Fibroblast of gingiva (primary cell): ENCODE measurements at regions not wholly inside any gene's neighbourhood (a gene's known extent, or its start where the extent isn't known, plus 50 kb on each side); places are given as distances from the start of the nearest gene placed in this dataset.
A peak's percentile ranks its signal among the peaks of the same experiment; 100 is the strongest.
"Not testable (repeated sequence)": the region's sequence is repeated elsewhere in the genome, so short reads cannot be mapped to it uniquely, and the experiment has no call there.

Source experiments
- DNase-seq: peaks from one replicate; pipeline ENCODE4 v3.0.0-alpha.2; 2011; ENCODE audit warnings: low read depth

- no peak for DNase-seq
Measured at GRCh38 chr7:115642194-115642593, 388.4 kb downstream of the TFEC start.

- DNase-seq, result no peak
Measured at GRCh38 chr7:115638853-115639252, 391.7 kb downstream of the TFEC start.

- no peak for DNase-seq
Measured at GRCh38 chr7:115637128-115637527, 393.4 kb downstream of the TFEC start.

- DNase-seq, result no peak
Measured at GRCh38 chr7:115635876-115636275, 394.7 kb downstream of the TFEC start.

GRCh38 chr7:115635376-115635775, 395.2 kb downstream of the TFEC start:
- DNase-seq, result peak; percentile 85

GRCh38 chr7:115634633-115635032, 395.9 kb downstream of the TFEC start:
- DNase-seq, result peak; percentile 3

- DNase-seq, result no peak
Measured at GRCh38 chr7:115632636-115633035, 397.9 kb downstream of the TFEC start.

- DNase-seq, result no peak
Measured at GRCh38 chr7:115631782-115632181, 398.8 kb downstream of the TFEC start.

- peak; percentile 26 for DNase-seq
Measured at GRCh38 chr7:115630049-115630448, 400.5 kb downstream of the TFEC start.

GRCh38 chr7:115618676-115619075, 411.9 kb downstream of the TFEC start:
- peak; percentile 27 for DNase-seq

GRCh38 chr7:115613836-115614235, 416.7 kb downstream of the TFEC start:
- no peak for DNase-seq

- DNase-seq, result no peak
Measured at GRCh38 chr7:115603416-115603815, 427.1 kb downstream of the TFEC start.

GRCh38 chr7:115600207-115600606, 430.4 kb downstream of the TFEC start:
- peak; percentile 13 for DNase-seq

- DNase-seq, result not testable (repeated sequence)
Measured at GRCh38 chr7:115599184-115599583, 431.4 kb downstream of the TFEC start.

- not testable (repeated sequence) for DNase-seq
Measured at GRCh38 chr7:115597220-115597619, 433.3 kb downstream of the TFEC start.

GRCh38 chr7:115593111-115593510, 437.5 kb downstream of the TFEC start:
- DNase-seq, result no peak

- no peak for DNase-seq
Measured at GRCh38 chr7:115585015-115585718, 445.4 kb downstream of the TFEC start.

- DNase-seq, result peak; percentile 3
Measured at GRCh38 chr7:115582956-115583355, 447.6 kb downstream of the TFEC start.

GRCh38 chr7:115578576-115578975, 452.0 kb downstream of the TFEC start:
- no peak for DNase-seq

- DNase-seq, result no peak
Measured at GRCh38 chr7:115574681-115575291, 455.8 kb downstream of the TFEC start.

- no peak for DNase-seq
Measured at GRCh38 chr7:115572111-115572510, 458.5 kb downstream of the TFEC start.

- DNase-seq, result no peak
Measured at GRCh38 chr7:115561335-115562110, 469.0 kb downstream of the TFEC start.

- DNase-seq, result no peak
Measured at GRCh38 chr7:115559877-115560276, 470.7 kb downstream of the TFEC start.
